H1 (cell line): ENCODE measurements at regions not wholly inside any gene's neighbourhood (a gene's known extent, or its start where the extent isn't known, plus 50 kb on each side); places are given as distances from the start of the nearest gene placed in this dataset.

Experiments
- ATF3 ChIP-seq: IDR thresholded peaks from 2 replicates; pipeline ENCODE4 v1.6.1; 2011; ENCODE audit warnings: low read depth, mild to moderate bottlenecking, low read length; ENCODE audit not compliant: insufficient read depth
- EGR1 ChIP-seq: IDR thresholded peaks from 2 replicates; pipeline ENCODE4 v1.6.1; 2011; ENCODE audit warnings: low read depth, low read length, borderline replicate concordance
- YY1 ChIP-seq: IDR thresholded peaks from 2 replicates; pipeline ENCODE4 v1.6.1; 2011; ENCODE audit warnings: low read depth, mild to moderate bottlenecking, low read length

- no peak for TF ChIP-seq EGR1
- TF ChIP-seq YY1 = no peak
- no peak for TF ChIP-seq ATF3
- TF ChIP-seq, all 59 proteins: peak for 0
These were observed 104.1 kb upstream of the TMEM132E start (continued) for GRCh38 chr17:34475296-34475695.
